ENCODE measurements at regions not wholly inside any gene's neighbourhood (a gene's known extent, or its start where the extent isn't known, plus 50 kb on each side); places are given as distances from the start of the nearest gene placed in this dataset.

- WGBS, 2 experiments (ENCODE audit: insufficient coverage in 1 of 2, insufficient read length in 1 of 2): 79 to 100% methylated on average over 1 of the region's 1 CpG
- H3K36me3 Mint-ChIP-seq (ENCODE audit: low read depth): no peaks in the 10 kb centered on the region
- H3K4me1 Mint-ChIP-seq: peaks cover 35% of the 10 kb centered on the region
- no peak overlapping the region for H3K4me3 Mint-ChIP-seq
- no peak overlapping the region for H3K4me3 ChIP-seq (ENCODE audit: low read length)
- TF ChIP-seq, protein P1, sequence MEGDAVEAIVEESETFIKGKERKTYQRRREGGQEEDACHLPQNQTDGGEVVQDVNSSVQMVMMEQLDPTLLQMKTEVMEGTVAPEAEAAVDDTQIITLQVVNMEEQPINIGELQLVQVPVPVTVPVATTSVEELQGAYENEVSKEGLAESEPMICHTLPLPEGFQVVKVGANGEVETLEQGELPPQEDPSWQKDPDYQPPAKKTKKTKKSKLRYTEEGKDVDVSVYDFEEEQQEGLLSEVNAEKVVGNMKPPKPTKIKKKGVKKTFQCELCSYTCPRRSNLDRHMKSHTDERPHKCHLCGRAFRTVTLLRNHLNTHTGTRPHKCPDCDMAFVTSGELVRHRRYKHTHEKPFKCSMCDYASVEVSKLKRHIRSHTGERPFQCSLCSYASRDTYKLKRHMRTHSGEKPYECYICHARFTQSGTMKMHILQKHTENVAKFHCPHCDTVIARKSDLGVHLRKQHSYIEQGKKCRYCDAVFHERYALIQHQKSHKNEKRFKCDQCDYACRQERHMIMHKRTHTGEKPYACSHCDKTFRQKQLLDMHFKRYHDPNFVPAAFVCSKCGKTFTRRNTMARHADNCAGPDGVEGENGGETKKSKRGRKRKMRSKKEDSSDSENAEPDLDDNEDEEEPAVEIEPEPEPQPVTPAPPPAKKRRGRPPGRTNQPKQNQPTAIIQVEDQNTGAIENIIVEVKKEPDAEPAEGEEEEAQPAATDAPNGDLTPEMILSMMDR (conservative IDR thresholded peaks at IDR 0.05): no peak
- H3K9ac ChIP-seq (ENCODE audit: extremely low read depth, low read length, poor library complexity, severe bottlenecking): no peak overlapping the region
- H3K27ac ChIP-seq (ENCODE audit: low read depth, low read length): peak overlapping the region; percentile 83
- H3K27ac Mint-ChIP-seq: no peak overlapping the region
- peaks cover 3% of the 10 kb centered on the region for H3K4me1 ChIP-seq (ENCODE audit: control insufficient read depth, insufficient read depth, low read length)
- no peaks in the 10 kb centered on the region for H3K36me3 ChIP-seq (ENCODE audit: control insufficient read depth, insufficient read depth, low read length)
- no peaks in the 10 kb centered on the region for H3K27me3 ChIP-seq (ENCODE audit: control insufficient read depth, insufficient read depth, low read length, poor library complexity, severe bottlenecking)
- no peaks in the 10 kb centered on the region for H3K27me3 Mint-ChIP-seq (ENCODE audit: insufficient read depth)
- H3K9me3 ChIP-seq (ENCODE audit: control insufficient read depth, low read length): no peaks in the 10 kb centered on the region
- DNase-seq: no peak
- H3K9me3 Mint-ChIP-seq: peaks cover 5% of the 10 kb centered on the region
These were observed 366.4 kb upstream of the AGTR1 start for GRCh38 chr3:148331081-148331846.

- no peak for DNase-seq
- Histone ChIP-seq H3K27ac (ENCODE audit: low read depth, low read length) (no peak overlapping the region), H3K9ac (ENCODE audit: extremely low read depth, low read length, poor library complexity, severe bottlenecking) (no peak overlapping the region), H3K27me3 (ENCODE audit: control insufficient read depth, insufficient read depth, low read length, poor library complexity, severe bottlenecking) (no peaks in the 10 kb centered on the region), H3K4me1 (ENCODE audit: control insufficient read depth, insufficient read depth, low read length) (peaks cover 3% of the 10 kb centered on the region), H3K36me3 (ENCODE audit: control insufficient read depth, insufficient read depth, low read length) (no peaks in the 10 kb centered on the region), H3K9me3 (ENCODE audit: control insufficient read depth, low read length) (no peaks in the 10 kb centered on the region), H3K4me3 (ENCODE audit: low read length) (no peak overlapping the region)
- H3K9me3 Mint-ChIP-seq: peaks cover 5% of the 10 kb centered on the region
- H3K27ac Mint-ChIP-seq: no peak overlapping the region
- peaks cover 35% of the 10 kb centered on the region for H3K4me1 Mint-ChIP-seq
- H3K27me3 Mint-ChIP-seq (ENCODE audit: insufficient read depth): no peaks in the 10 kb centered on the region
- WGBS, 2 experiments (ENCODE audit: insufficient coverage in 1 of 2, insufficient read length in 1 of 2): 92% methylated on average over 1 of the region's 2 CpGs; no CpG with 5 or more reads in 1 of the 2 experiments
- H3K36me3 Mint-ChIP-seq (ENCODE audit: low read depth): no peaks in the 10 kb centered on the region
- TF ChIP-seq, protein P1 (conservative IDR thresholded peaks at IDR 0.05): no peak
- H3K4me3 Mint-ChIP-seq: no peak overlapping the region
These were observed 365.2 kb upstream of the AGTR1 start for GRCh38 chr3:148332509-148332908.

- H3K9ac ChIP-seq (ENCODE audit: extremely low read depth, low read length, poor library complexity, severe bottlenecking): no peak overlapping the region
- 61 to 65% methylated on average over 2 to 3 of the region's 3 CpGs for whole genome bisulfite sequencing, 2 experiments (ENCODE audit: insufficient coverage in 1 of 2, insufficient read length in 1 of 2)
- no peaks in the 10 kb centered on the region for H3K27me3 Mint-ChIP-seq (ENCODE audit: insufficient read depth)
- no peak overlapping the region for H3K4me3 ChIP-seq (ENCODE audit: low read length)
- H3K36me3 ChIP-seq (ENCODE audit: control insufficient read depth, insufficient read depth, low read length): no peaks in the 10 kb centered on the region
- H3K9me3 Mint-ChIP-seq: peaks cover 5% of the 10 kb centered on the region
- no peak for DNase-seq
- H3K4me3 Mint-ChIP-seq: no peak overlapping the region
- H3K4me1 Mint-ChIP-seq: peaks cover 35% of the 10 kb centered on the region
- no peak overlapping the region for H3K27ac ChIP-seq (ENCODE audit: low read depth, low read length)
- peaks cover 3% of the 10 kb centered on the region for H3K4me1 ChIP-seq (ENCODE audit: control insufficient read depth, insufficient read depth, low read length)
- TF ChIP-seq, protein P1 (conservative IDR thresholded peaks at IDR 0.05): no peak
- no peaks in the 10 kb centered on the region for H3K9me3 ChIP-seq (ENCODE audit: control insufficient read depth, low read length)
- H3K27ac Mint-ChIP-seq: peak overlapping the region; percentile 82
- no peaks in the 10 kb centered on the region for H3K36me3 Mint-ChIP-seq (ENCODE audit: low read depth)
- H3K27me3 ChIP-seq (ENCODE audit: control insufficient read depth, insufficient read depth, low read length, poor library complexity, severe bottlenecking): no peaks in the 10 kb centered on the region
These were observed 364.6 kb upstream of the AGTR1 start for GRCh38 chr3:148333091-148333490.
